IMR-90 (cell line): ENCODE measurements at regions not wholly inside any gene's neighbourhood (a gene's known extent, or its start where the extent isn't known, plus 50 kb on each side); places are given as distances from the start of the nearest gene placed in this dataset.

ENCODE experiments used
- ATAC-seq: fragments of 200-7000 bp; cut with Tn5 transposase; 2 replicates; pipeline ENCODE4 v1.9.1; 2020; ENCODE audit warnings: low read depth, mild to moderate bottlenecking, moderate library complexity
- BruUV-seq: library from RNA; stranded (reverse); fragments of 400-500 nt; replicated peaks from 2 replicates; lab custom pipeline; 2021; lab: Mats Ljungman, UMichigan
- CTCF ChIA-PET: fragments of 300-600 bp; formaldehyde crosslinking; extraction: SDS; loops from one replicate; lab custom pipeline; 2021; ENCODE audit warnings: antibody characterized with exemption; lab: Yijun Ruan, JAX
- POLR2A ChIA-PET: fragments of 300-600 bp; sonication (Branson Sonifier 250); formaldehyde crosslinking; loops from one replicate; lab custom pipeline; 2022; ENCODE audit warnings: antibody characterized with exemption; ENCODE audit not compliant: unreplicated experiment; lab: Charles Lee
- DNase-seq: peaks from one replicate; pipeline ENCODE4 v3.0.0; 2013
- H2AFZ ChIP-seq: replicated peaks from 2 replicates; pipeline ENCODE3; 2013; ENCODE audit warnings: low read length, mild to moderate bottlenecking; ENCODE audit not compliant: poor library complexity
- H2AK5ac ChIP-seq: 2 replicates; pipeline ENCODE4 v1.6.1; 2013; ENCODE audit warnings: low read depth, low read length, inconsistent platforms
- H2AK9ac ChIP-seq: replicated peaks from 2 replicates; pipeline ENCODE3; 2013; ENCODE audit warnings: mild to moderate bottlenecking, low read depth, low read length, moderate library complexity; ENCODE audit not compliant: poor library complexity
- H2BK120ac ChIP-seq: 2 replicates; pipeline ENCODE4 v1.6.1; 2013; ENCODE audit warnings: low read depth, low read length, inconsistent platforms
- H2BK15ac ChIP-seq: 3 replicates; pipeline ENCODE4 v1.6.1; 2013; ENCODE audit warnings: low read depth, low read length, inconsistent platforms
- H2BK20ac ChIP-seq: 2 replicates; pipeline ENCODE4 v1.6.1; 2013; ENCODE audit warnings: low read depth, mild to moderate bottlenecking, inconsistent platforms, low read length, moderate library complexity
- H2BK5ac ChIP-seq: 2 replicates; pipeline ENCODE4 v1.6.1; 2013; ENCODE audit warnings: mild to moderate bottlenecking, low read depth, low read length, inconsistent platforms; ENCODE audit not compliant: poor library complexity, severe bottlenecking
- H3K14ac ChIP-seq: replicated peaks from 2 replicates; pipeline ENCODE4 v1.6.1; 2013; ENCODE audit warnings: low read depth, low read length, inconsistent platforms
- H3K18ac ChIP-seq: 2 replicates; pipeline ENCODE4 v1.6.1; 2013; ENCODE audit warnings: low read depth, low read length, control low read depth
- H3K23ac ChIP-seq: 2 replicates; pipeline ENCODE4 v1.6.1; 2013; ENCODE audit warnings: low read depth, low read length, inconsistent platforms
- H3K27ac ChIP-seq: 2 replicates; pipeline ENCODE4 v1.5.1; 2013; ENCODE audit warnings: mild to moderate bottlenecking, control low read depth, low read length; ENCODE audit not compliant: insufficient read depth
- H3K27me3 ChIP-seq: 2 replicates; pipeline ENCODE4 v1.6.1; 2013; ENCODE audit warnings: low read length; ENCODE audit not compliant: control insufficient read depth, insufficient read depth
- H3K36me3 ChIP-seq: 2 replicates; pipeline ENCODE4 v1.6.1; 2013; ENCODE audit warnings: low read length, mixed read lengths; ENCODE audit not compliant: control insufficient read depth, insufficient read depth
- H3K4ac ChIP-seq: 2 replicates; pipeline ENCODE4 v1.6.1; 2013; ENCODE audit warnings: low read depth, low read length, inconsistent platforms
- H3K4me1 ChIP-seq: 2 replicates; pipeline ENCODE4 v1.6.1; 2013; ENCODE audit warnings: low read length, mixed read lengths; ENCODE audit not compliant: control insufficient read depth, insufficient read depth
- H3K4me2 ChIP-seq: 2 replicates; pipeline ENCODE4 v1.6.1; 2013; ENCODE audit warnings: low read depth, mild to moderate bottlenecking, control low read depth, low read length, moderate library complexity
- H3K4me3 ChIP-seq: 2 replicates; pipeline ENCODE4 v1.5.1; 2013; ENCODE audit warnings: low read depth, mild to moderate bottlenecking, control low read depth, low read length, moderate library complexity; ENCODE audit not compliant: insufficient read depth
- H3K56ac ChIP-seq: 2 replicates; pipeline ENCODE4 v1.6.1; 2013; ENCODE audit warnings: low read length, inconsistent platforms; ENCODE audit not compliant: insufficient read depth; ENCODE audit errors: extremely low read depth
- H3K79me1 ChIP-seq, 2 experiments: 2 replicates each; pipeline ENCODE4 v1.6.1; 2013; ENCODE audit warnings: low read length in 2 of 2, inconsistent platforms in 1 of 2, low read depth in 1 of 2
- H3K9ac ChIP-seq: 2 replicates; pipeline ENCODE4 v1.6.1; 2013; ENCODE audit warnings: low read depth, low read length, control low read depth
- H3K9me1 ChIP-seq: 2 replicates; pipeline ENCODE4 v1.6.1; 2013; ENCODE audit warnings: low read length, inconsistent platforms; ENCODE audit not compliant: insufficient read depth
- H3K9me3 ChIP-seq: 2 replicates; pipeline ENCODE4 v1.6.1; 2013; ENCODE audit warnings: low read length; ENCODE audit not compliant: control insufficient read depth, insufficient read depth
- H4K20me1 ChIP-seq: 2 replicates; pipeline ENCODE4 v1.6.1; 2013; ENCODE audit warnings: low read length, inconsistent platforms; ENCODE audit not compliant: insufficient read depth
- H4K5ac ChIP-seq: 2 replicates; pipeline ENCODE4 v1.6.1; 2013; ENCODE audit warnings: mild to moderate bottlenecking, low read depth, low read length, control low read depth
- H4K8ac ChIP-seq, 2 experiments: 2 replicates each; pipeline ENCODE4 v1.6.1; 2013; ENCODE audit warnings: low read depth in 2 of 2, low read length in 2 of 2, control low read depth in 1 of 2, inconsistent platforms in 1 of 2
- H4K91ac ChIP-seq: 2 replicates; pipeline ENCODE4 v1.6.1; 2013; ENCODE audit warnings: low read depth, low read length, inconsistent platforms; ENCODE audit not compliant: insufficient read depth
- BHLHE40 ChIP-seq: fragments of 150-350 bp; IDR thresholded peaks from 2 replicates; pipeline ENCODE4 v1.6.1; 2016; ENCODE audit warnings: mild to moderate bottlenecking, low read depth, low read length
- CEBPB ChIP-seq: IDR thresholded peaks from 2 replicates; pipeline ENCODE4 v1.6.1; 2012; ENCODE audit warnings: low read depth, low read length, improper control_type of control experiment
- CHD1 ChIP-seq: IDR thresholded peaks from 2 replicates; pipeline ENCODE4 v1.6.1; 2012; ENCODE audit warnings: low read depth, low read length, improper control_type of control experiment
- CTCF ChIP-seq: conservative IDR thresholded peaks from 2 replicates; pipeline ENCODE4 v1.5.1; 2012; ENCODE audit warnings: mild to moderate bottlenecking, low read depth, low read length, improper control_type of control experiment
- ELK1 ChIP-seq: fragments of 150-350 bp; IDR thresholded peaks from 2 replicates; pipeline ENCODE4 v1.6.1; 2016; ENCODE audit warnings: low read depth, mild to moderate bottlenecking, low read length, moderate library complexity, borderline replicate concordance
- FOS ChIP-seq: fragments of 150-350 bp; IDR thresholded peaks from 2 replicates; pipeline ENCODE4 v1.6.1; 2016; ENCODE audit warnings: low read depth, low read length
- MAFK ChIP-seq: IDR thresholded peaks from 2 replicates; pipeline ENCODE4 v1.6.1; 2012; ENCODE audit warnings: low read depth, low read length, improper control_type of control experiment
- MAZ ChIP-seq: IDR thresholded peaks from 2 replicates; pipeline ENCODE4 v1.6.1; 2012; ENCODE audit warnings: low read depth, mild to moderate bottlenecking, low read length, improper control_type of control experiment, moderate library complexity, borderline replicate concordance
- MXI1 ChIP-seq: IDR thresholded peaks from 2 replicates; pipeline ENCODE4 v1.6.1; 2012; ENCODE audit warnings: low read depth, mild to moderate bottlenecking, low read length, moderate library complexity, borderline replicate concordance
- NFE2L2 ChIP-seq: fragments of 150-350 bp; IDR thresholded peaks from 2 replicates; pipeline ENCODE4 v1.6.1; 2016; ENCODE audit warnings: low read depth, mild to moderate bottlenecking, low read length
- POLR2A ChIP-seq: IDR thresholded peaks from 2 replicates; pipeline ENCODE4 v1.6.1; 2012; ENCODE audit warnings: mild to moderate bottlenecking, low read depth, low read length
- RAD21 ChIP-seq: IDR thresholded peaks from 2 replicates; pipeline ENCODE4 v1.6.1; 2012; ENCODE audit warnings: low read length, improper control_type of control experiment
- RCOR1 ChIP-seq: IDR thresholded peaks from 2 replicates; pipeline ENCODE4 v1.6.1; 2012; ENCODE audit warnings: mild to moderate bottlenecking, low read length, improper control_type of control experiment; ENCODE audit not compliant: insufficient replicate concordance
- RFX5 ChIP-seq: IDR thresholded peaks from 2 replicates; pipeline ENCODE4 v1.8.0; 2012; ENCODE audit warnings: low read depth, mild to moderate bottlenecking, low read length, moderate library complexity
- SMC3 ChIP-seq: fragments of 150-350 bp; IDR thresholded peaks from 2 replicates; pipeline ENCODE4 v1.6.1; 2016; ENCODE audit warnings: low read depth, mild to moderate bottlenecking, antibody characterized with exemption, low read length, moderate library complexity
- USF2 ChIP-seq: fragments of 150-350 bp; IDR thresholded peaks from 2 replicates; pipeline ENCODE4 v1.6.1; 2017; ENCODE audit warnings: mild to moderate bottlenecking, antibody characterized with exemption, low read length, low read depth
- WGBS, 2 experiments: methylation state at CpG; one replicate each; pipeline versions ENCODE4 v1.1.5 to v1.1.7; 2013; ENCODE audit warnings: missing lambda C conversion rate in 2 of 2; ENCODE audit not compliant: insufficient read length in 1 of 2; ENCODE audit errors: extremely low coverage in 2 of 2; 5-methylcytosine and 5-hydroxymethylcytosine counted together
- dilution Hi-C: fragments of 300-500 bp; cut with HindIII; formaldehyde crosslinking; loops from one replicate; pipeline ENCODE4 v1.14.3; 2018; ENCODE audit warnings: low sequenced_read_pairs; ENCODE audit not compliant: unreplicated experiment
- in situ Hi-C: fragments of 300-500 bp; cut with MboI; formaldehyde crosslinking; loops from 3 replicates; pipeline ENCODE4 v1.14.3; 2019; ENCODE audit warnings: low sequenced_read_pairs, inconsistent platforms, mixed read lengths
- intact Hi-C: fragments of 100-400 bp; cut with micrococcal nuclease; formaldehyde crosslinking; loops from 2 replicates; pipeline ENCODE4 v1.10.0; 2022

GRCh38 chrX:123072686-123073385 lies 111.2 kb upstream of the GRIA3 start:
- Histone ChIP-seq H3K79me1 (no peaks in the 10 kb centered on the region), H2BK120ac (no peak overlapping the region), H4K8ac (no peak overlapping the region), H3K4me3 (no peak overlapping the region), H3K27ac (no peak overlapping the region), H4K20me1 (no peaks in the 10 kb centered on the region), H3K9ac (no peak overlapping the region), H2BK20ac (no peak overlapping the region), H3K9me3 (no peaks in the 10 kb centered on the region), H3K56ac (no peak overlapping the region), H4K5ac (no peak overlapping the region), H3K18ac (no peak overlapping the region), H3K4ac (no peak overlapping the region), H2AK9ac (no peak overlapping the region), H4K91ac (no peak overlapping the region), H2BK15ac (no peak overlapping the region), H3K27me3 (no peaks in the 10 kb centered on the region), H2BK5ac (no peak overlapping the region), H2AFZ (no peak overlapping the region), H3K4me1 (no peaks in the 10 kb centered on the region), H3K9me1 (no peaks in the 10 kb centered on the region), H2AK5ac (no peak overlapping the region), H3K4me2 (no peak overlapping the region), H3K14ac (no peak overlapping the region), H3K36me3 (no peaks in the 10 kb centered on the region), H3K23ac (no peak overlapping the region)
- ATAC-seq (no peak), DNase-seq (no peak)
- dilution Hi-C loops, result no loop called here
- BruUV-seq, result no TSS peak
- CTCF ChIA-PET, result no interaction called here
- POLR2A ChIA-PET, result no interaction called here
- intact Hi-C loops, result no loop called here
- WGBS, 2 experiments, result no CpG with 5 or more reads among the region's 3 CpGs
- in situ Hi-C loops, result no loop called here
- TF ChIP-seq MAFK (peak; percentile 70), USF2 (no peak), MXI1 (no peak), RFX5 (no peak), RCOR1 (no peak), BHLHE40 (no peak), RAD21 (no peak), ELK1 (no peak), NFE2L2 (no peak), MAZ (no peak), CTCF (no peak), SMC3 (no peak), CEBPB (peak; percentile 57; the same call in 1 of the 2 replicates), POLR2A (no peak), FOS (no peak), CHD1 (no peak)
